HFFc6 (cell line): ENCODE measurements at regions not wholly inside any gene's neighbourhood (a gene's known extent, or its start where the extent isn't known, plus 50 kb on each side); places are given as distances from the start of the nearest gene placed in this dataset.

Experiments used
- DNase-seq: peaks from one replicate; pipeline ENCODE4 v3.0.0-alpha.2; 2018
- H3K27ac Mint-ChIP-seq: 2 replicates; pipeline ENCODE4 v1.8.0; 2020; ENCODE audit warnings: mild to moderate bottlenecking, mixed read lengths
- H3K27me3 Mint-ChIP-seq: 2 replicates; pipeline ENCODE4 v1.8.0; 2021; ENCODE audit warnings: mild to moderate bottlenecking, moderate library complexity, mixed read lengths; ENCODE audit not compliant: insufficient read depth
- H3K36me3 Mint-ChIP-seq: 2 replicates; pipeline ENCODE4 v1.8.0; 2021; ENCODE audit warnings: low read depth, mixed read lengths
- H3K4me1 Mint-ChIP-seq: 2 replicates; pipeline ENCODE4 v1.8.0; 2020; ENCODE audit warnings: low read depth, mixed read lengths
- H3K4me3 Mint-ChIP-seq: 2 replicates; pipeline ENCODE4 v1.8.0; 2020; ENCODE audit warnings: mild to moderate bottlenecking, moderate library complexity, mixed read lengths
- H3K9me3 Mint-ChIP-seq: 2 replicates; pipeline ENCODE4 v1.8.0; 2020; ENCODE audit warnings: mild to moderate bottlenecking, mixed read lengths
- CTCF ChIP-seq: fragments of 200-600 bp; sonication (generic); IDR thresholded peaks from 2 replicates; pipeline ENCODE4 v1.5.0; 2021; ENCODE audit warnings: antibody characterized with exemption, mild to moderate bottlenecking

GRCh38 chr5:154566146-154566680, 88.2 kb upstream of the HAND1 start:
- no peaks in the 10 kb centered on the region for H3K4me1 Mint-ChIP-seq
- H3K27ac Mint-ChIP-seq = no peak overlapping the region
- no peak for TF ChIP-seq CTCF
- H3K36me3 Mint-ChIP-seq = no peaks in the 10 kb centered on the region
- no peak for DNase-seq
- H3K9me3 Mint-ChIP-seq = no peaks in the 10 kb centered on the region
- peaks cover 33% of the 10 kb centered on the region for H3K27me3 Mint-ChIP-seq
- no peak overlapping the region for H3K4me3 Mint-ChIP-seq

- Mint-ChIP-seq H3K4me3 (no peak overlapping the region), H3K36me3 (no peaks in the 10 kb centered on the region), H3K4me1 (no peaks in the 10 kb centered on the region), H3K9me3 (no peaks in the 10 kb centered on the region), H3K27me3 (peaks cover 28% of the 10 kb centered on the region), H3K27ac (no peak overlapping the region)
- no peak for TF ChIP-seq CTCF
- DNase-seq = no peak
Measured at GRCh38 chr5:154565123-154565522, 87.1 kb upstream of the HAND1 start.

- H3K4me3 Mint-ChIP-seq = no peak overlapping the region
- H3K4me1 Mint-ChIP-seq = no peaks in the 10 kb centered on the region
Measured at GRCh38 chr5:154562244-154562880, 84.3 kb upstream of the HAND1 start.

DNA sequence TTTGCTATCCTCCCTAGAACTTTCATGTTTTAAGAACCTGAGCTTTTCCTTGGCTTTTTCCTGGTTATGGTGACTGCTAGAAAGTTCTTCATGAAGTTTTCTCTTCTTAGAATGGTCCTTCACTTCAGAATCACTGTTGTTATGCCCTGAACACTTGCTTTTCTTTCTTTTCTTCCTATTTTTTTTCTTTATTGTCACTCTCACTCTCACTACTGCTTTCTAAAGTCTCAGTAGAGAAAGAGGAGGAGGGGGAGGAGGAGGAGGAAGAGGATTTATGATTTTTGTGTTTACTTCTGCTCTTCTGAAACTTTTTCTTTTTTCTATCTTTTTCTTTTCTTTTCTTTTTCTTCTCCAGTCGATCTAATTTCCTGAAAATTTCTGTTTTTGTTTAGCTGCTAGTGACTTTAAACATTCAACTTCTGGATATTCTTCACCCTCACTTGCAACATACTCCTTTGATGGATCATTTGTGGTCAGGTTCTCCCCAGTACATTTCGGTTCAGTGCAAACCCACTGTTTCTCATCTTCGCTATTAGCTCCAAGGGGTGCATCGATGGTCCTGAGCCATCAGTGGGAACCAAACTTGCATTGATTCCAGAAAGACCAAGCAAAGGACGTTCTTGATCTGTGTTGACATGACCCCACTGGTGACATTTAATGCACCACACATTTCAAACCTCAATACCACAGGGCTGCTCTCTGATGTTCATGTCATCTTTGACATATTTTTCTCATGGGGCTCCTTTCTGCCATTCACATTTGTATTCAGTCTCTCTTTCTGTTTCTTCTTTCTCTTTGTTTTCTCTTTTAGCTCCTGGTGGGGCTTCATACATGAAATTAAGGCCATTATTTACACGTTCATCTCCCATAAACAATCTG, 81.6 kb upstream of the HAND1 start:
- Mint-ChIP-seq H3K27me3 (peaks cover 20% of the 10 kb centered on the region), H3K9me3 (no peaks in the 10 kb centered on the region), H3K36me3 (no peaks in the 10 kb centered on the region), H3K4me3 (no peak overlapping the region), H3K27ac (no peak overlapping the region), H3K4me1 (no peaks in the 10 kb centered on the region)
- DNase-seq = no peak
- no peak for TF ChIP-seq CTCF

More at GRCh38 chr5:154562244-154562880, 84.3 kb upstream of the HAND1 start:
- no peak for TF ChIP-seq CTCF
- Mint-ChIP-seq H3K9me3 (no peaks in the 10 kb centered on the region), H3K27ac (no peak overlapping the region), H3K27me3 (peaks cover 33% of the 10 kb centered on the region), H3K36me3 (no peaks in the 10 kb centered on the region)
- no peak for DNase-seq

GRCh38 chr5:154557548-154557947, 79.5 kb upstream of the HAND1 start:
- H3K27ac Mint-ChIP-seq = no peak overlapping the region
- DNase-seq = no peak
- no peaks in the 10 kb centered on the region for H3K36me3 Mint-ChIP-seq
- TF ChIP-seq CTCF = no peak
- no peaks in the 10 kb centered on the region for H3K4me1 Mint-ChIP-seq
- no peak overlapping the region for H3K4me3 Mint-ChIP-seq
- peaks cover 13% of the 10 kb centered on the region for H3K27me3 Mint-ChIP-seq
- H3K9me3 Mint-ChIP-seq = peaks cover 10% of the 10 kb centered on the region
